ENCODE measurements at regions not wholly inside any gene's neighbourhood (a gene's known extent, or its start where the extent isn't known, plus 50 kb on each side); places are given as distances from the start of the nearest gene placed in this dataset.

GRCh38 chr5:125326150-125326510 is 579.7 kb upstream of the ZNF608 start:
- DNase-seq (ENCODE audit: low read depth) = peak; percentile 61

- no peak for DNase-seq (ENCODE audit: low read depth)
Measured at GRCh38 chr5:125327676-125328075, 581.2 kb upstream of the ZNF608 start.

GRCh38 chr5:125331987-125332598 is 585.7 kb upstream of the ZNF608 start:
- DNase-seq (ENCODE audit: low read depth) = no peak

GRCh38 chr5:125333416-125333815 is 587.0 kb upstream of the ZNF608 start:
- DNase-seq (ENCODE audit: low read depth) = no peak

GRCh38 chr5:125336401-125336800 is 590.0 kb upstream of the ZNF608 start:
- peak; percentile 32 for DNase-seq (ENCODE audit: low read depth)

- DNase-seq (ENCODE audit: low read depth) = no peak
Measured at GRCh38 chr5:125337294-125337693, 590.9 kb upstream of the ZNF608 start.

GRCh38 chr5:125338440-125339174 is 592.2 kb upstream of the ZNF608 start:
- DNase-seq (ENCODE audit: low read depth) = no peak

- DNase-seq (ENCODE audit: low read depth) = no peak
Measured at GRCh38 chr5:125341436-125341835, 595.0 kb upstream of the ZNF608 start.

- DNase-seq (ENCODE audit: low read depth) = no peak
Measured at GRCh38 chr5:125343015-125343414, 596.6 kb upstream of the ZNF608 start.

- DNase-seq (ENCODE audit: low read depth) = no peak
Measured at GRCh38 chr5:125346316-125346715, 599.9 kb upstream of the ZNF608 start.

GRCh38 chr5:125348221-125348692 is 601.8 kb upstream of the ZNF608 start:
- DNase-seq (ENCODE audit: low read depth) = peak; percentile 45

- DNase-seq (ENCODE audit: low read depth) = no peak
Measured at GRCh38 chr5:125348936-125349831, 602.7 kb upstream of the ZNF608 start.

GRCh38 chr5:125357660-125358059 is 611.2 kb upstream of the ZNF608 start:
- DNase-seq (ENCODE audit: low read depth) = no peak

GRCh38 chr5:125365747-125366146 is 619.3 kb upstream of the ZNF608 start:
- DNase-seq (ENCODE audit: low read depth) = no peak

GRCh38 chr5:125367702-125368101 is 621.3 kb upstream of the ZNF608 start:
- peak; percentile 20 for DNase-seq (ENCODE audit: low read depth)

GRCh38 chr5:125370461-125371205 is 624.2 kb upstream of the ZNF608 start:
- DNase-seq (ENCODE audit: low read depth) = no peak

- peak; percentile 20 for DNase-seq (ENCODE audit: low read depth)
Measured at GRCh38 chr5:125372694-125373631, 626.5 kb upstream of the ZNF608 start.

- no peak for DNase-seq (ENCODE audit: low read depth)
Measured at GRCh38 chr5:125375143-125375542, 628.7 kb upstream of the ZNF608 start.

GRCh38 chr5:125376059-125376641 is 629.7 kb upstream of the ZNF608 start:
- DNase-seq (ENCODE audit: low read depth) = no peak

- no peak for DNase-seq (ENCODE audit: low read depth)
Measured at GRCh38 chr5:125377141-125377540, 630.7 kb upstream of the ZNF608 start.
